ENCODE measurements at regions not wholly inside any gene's neighbourhood (a gene's known extent, or its start where the extent isn't known, plus 50 kb on each side); places are given as distances from the start of the nearest gene placed in this dataset.

GRCh38 chr20:11436113-11436905 is 481.4 kb upstream of the BTBD3 start:
- no peak for TF ChIP-seq POLR2A (IDR thresholded peaks at IDR 0.05)
- no peak for TF ChIP-seq CTCF (IDR thresholded peaks at IDR 0.05)

All from Peyer's patch (tissue), 4 donors.